NCI-H226 (cell line): ENCODE measurements at regions not wholly inside any gene's neighbourhood (a gene's known extent, or its start where the extent isn't known, plus 50 kb on each side); places are given as distances from the start of the nearest gene placed in this dataset.

Experiments used
- DNase-seq: peaks from one replicate; pipeline ENCODE4 v3.0.0-alpha.2; 2015

GRCh38 chr6:19638931-19639330, 198.2 kb upstream of the ID4 start:
- DNase-seq: no peak

- DNase-seq: no peak
Observed at GRCh38 chr6:19643287-19643686, 193.9 kb upstream of the ID4 start.

- no peak for DNase-seq
Observed at GRCh38 chr6:19643713-19644112, 193.5 kb upstream of the ID4 start.

- no peak for DNase-seq
Observed at GRCh38 chr6:19655744-19656143, 181.4 kb upstream of the ID4 start.

GRCh38 chr6:19660123-19660910, 176.9 kb upstream of the ID4 start:
- no peak for DNase-seq

- DNase-seq: no peak
Observed at GRCh38 chr6:19662911-19663310, 174.3 kb upstream of the ID4 start.

- DNase-seq: no peak
Observed at GRCh38 chr6:19663479-19663878, 173.7 kb upstream of the ID4 start.

- DNase-seq: no peak
Observed at GRCh38 chr6:19664050-19664449, 173.1 kb upstream of the ID4 start.

GRCh38 chr6:19664878-19665612, 172.1 kb upstream of the ID4 start:
- no peak for DNase-seq

- no peak for DNase-seq
Observed at GRCh38 chr6:19665613-19665909, 171.6 kb upstream of the ID4 start.

- DNase-seq: peak; percentile 47
Observed at GRCh38 chr6:19668710-19669109, 168.5 kb upstream of the ID4 start.

- DNase-seq: peak; percentile 74
Observed at GRCh38 chr6:19669206-19669605, 168.0 kb upstream of the ID4 start.

- DNase-seq: no peak
Observed at GRCh38 chr6:19682859-19683258, 154.3 kb upstream of the ID4 start.

- DNase-seq: no peak
Observed at GRCh38 chr6:19690325-19691075, 146.7 kb upstream of the ID4 start.

GRCh38 chr6:19691465-19692167, 145.6 kb upstream of the ID4 start:
- DNase-seq: no peak

- DNase-seq: no peak
Observed at GRCh38 chr6:19692506-19693298, 144.5 kb upstream of the ID4 start.

GRCh38 chr6:19694697-19695096, 142.5 kb upstream of the ID4 start:
- no peak for DNase-seq

GRCh38 chr6:19697744-19698290, 139.4 kb upstream of the ID4 start:
- DNase-seq: peak; percentile 87

GRCh38 chr6:19699932-19700331, 137.2 kb upstream of the ID4 start:
- no peak for DNase-seq

GRCh38 chr6:19705606-19706005, 131.6 kb upstream of the ID4 start:
- DNase-seq: no peak

- no peak for DNase-seq
Observed at GRCh38 chr6:19712012-19712688, 125.0 kb upstream of the ID4 start.

GRCh38 chr6:19712998-19713397, 124.2 kb upstream of the ID4 start:
- DNase-seq: no peak
